H9 (cell line): ENCODE measurements at regions not wholly inside any gene's neighbourhood (a gene's known extent, or its start where the extent isn't known, plus 50 kb on each side); places are given as distances from the start of the nearest gene placed in this dataset.

ENCODE experiments used
- DNase-seq: peaks from one replicate; pipeline ENCODE4 v3.0.0-alpha.2; 2017
- H2AFZ ChIP-seq: one replicate; pipeline ENCODE4 v1.6.1; 2013; ENCODE audit warnings: mild to moderate bottlenecking, low read length, control low read depth, moderate library complexity
- H2AK5ac ChIP-seq: 2 replicates; pipeline ENCODE4 v1.6.1; 2013; ENCODE audit warnings: low read length, control low read depth, mixed read lengths; ENCODE audit not compliant: insufficient read length
- H2BK120ac ChIP-seq: one replicate; pipeline ENCODE4 v1.6.1; 2013; ENCODE audit warnings: low read depth, mild to moderate bottlenecking, low read length, control low read depth, inconsistent platforms; ENCODE audit not compliant: poor library complexity, severe bottlenecking
- H2BK12ac ChIP-seq: 2 replicates; pipeline ENCODE4 v1.6.1; 2013; ENCODE audit warnings: low read length, control low read depth, mixed read lengths, low read depth; ENCODE audit not compliant: insufficient read length
- H2BK15ac ChIP-seq: 2 replicates; pipeline ENCODE4 v1.6.1; 2013; ENCODE audit warnings: low read depth, low read length, control low read depth
- H2BK20ac ChIP-seq: one replicate; pipeline ENCODE4 v1.6.1; 2013; ENCODE audit warnings: low read depth, mild to moderate bottlenecking, low read length, control low read depth, inconsistent platforms; ENCODE audit not compliant: poor library complexity, severe bottlenecking
- H2BK5ac ChIP-seq: 2 replicates; pipeline ENCODE4 v1.6.1; 2013; ENCODE audit warnings: low read length, control low read depth, mixed read lengths; ENCODE audit not compliant: insufficient read length
- H3K14ac ChIP-seq: 2 replicates; pipeline ENCODE4 v1.6.1; 2013; ENCODE audit warnings: low read length, control low read depth; ENCODE audit not compliant: insufficient read depth
- H3K18ac ChIP-seq: 2 replicates; pipeline ENCODE4 v1.6.1; 2013; ENCODE audit warnings: low read depth, mild to moderate bottlenecking, mixed read lengths, low read length, control low read depth; ENCODE audit not compliant: insufficient read length
- H3K23ac ChIP-seq: 2 replicates; pipeline ENCODE4 v1.6.1; 2013; ENCODE audit warnings: low read length, control low read depth, mixed read lengths, low read depth; ENCODE audit not compliant: insufficient read length
- H3K23me2 ChIP-seq: 2 replicates; pipeline ENCODE4 v1.6.1; 2013; ENCODE audit warnings: low read depth, mild to moderate bottlenecking, mixed read lengths, low read length, control low read depth; ENCODE audit not compliant: insufficient read length, poor library complexity, severe bottlenecking
- H3K27ac ChIP-seq: 2 replicates; pipeline ENCODE4 v1.5.1; 2013; ENCODE audit warnings: low read length, control low read depth, mixed read lengths, low read depth; ENCODE audit not compliant: insufficient read length
- H3K27me3 ChIP-seq: 2 replicates; pipeline ENCODE4 v1.6.1; 2013; ENCODE audit warnings: low read length, control low read depth, inconsistent platforms; ENCODE audit not compliant: insufficient read depth
- H3K4ac ChIP-seq: 2 replicates; pipeline ENCODE4 v1.6.1; 2013; ENCODE audit warnings: low read depth, mild to moderate bottlenecking, control low read depth, inconsistent platforms, low read length, moderate library complexity
- H3K4me1 ChIP-seq: 2 replicates; pipeline ENCODE4 v1.6.1; 2013; ENCODE audit warnings: low read length, control low read depth, inconsistent platforms; ENCODE audit not compliant: insufficient read depth
- H3K4me2 ChIP-seq: 2 replicates; pipeline ENCODE4 v1.6.1; 2013; ENCODE audit warnings: low read length, control low read depth, mixed read lengths; ENCODE audit not compliant: insufficient read length, insufficient read depth
- H3K56ac ChIP-seq: 2 replicates; pipeline ENCODE4 v1.6.1; 2013; ENCODE audit warnings: low read depth, mild to moderate bottlenecking, mixed read lengths, low read length, control low read depth; ENCODE audit not compliant: insufficient read length
- H3K79me1 ChIP-seq: 2 replicates; pipeline ENCODE4 v1.6.1; 2013; ENCODE audit warnings: low read depth, mild to moderate bottlenecking, moderate library complexity, low read length, control low read depth, inconsistent platforms; ENCODE audit not compliant: insufficient read depth, poor library complexity, severe bottlenecking
- H3K79me2 ChIP-seq: 2 replicates; pipeline ENCODE4 v1.6.1; 2013; ENCODE audit warnings: low read length, control low read depth, inconsistent platforms; ENCODE audit not compliant: insufficient read depth
- H3K9ac ChIP-seq: 2 replicates; pipeline ENCODE4 v1.6.1; 2013; ENCODE audit warnings: low read length, control low read depth, mixed read lengths; ENCODE audit not compliant: insufficient read length; ENCODE audit errors: extremely low read depth
- H3K9me3 ChIP-seq: one replicate; pipeline ENCODE4 v1.6.1; 2013; ENCODE audit warnings: low read depth, low read length, inconsistent platforms; ENCODE audit not compliant: control insufficient read depth
- H3T11ph ChIP-seq: one replicate; pipeline ENCODE4 v1.6.1; 2013; ENCODE audit warnings: mild to moderate bottlenecking, low read length, control low read depth, inconsistent platforms
- H4K20me1 ChIP-seq: one replicate; pipeline ENCODE4 v1.6.1; 2013; ENCODE audit not compliant: control insufficient read depth, insufficient read length, insufficient read depth
- H4K5ac ChIP-seq: 2 replicates; pipeline ENCODE4 v1.6.1; 2013; ENCODE audit warnings: low read depth, mild to moderate bottlenecking, mixed read lengths, low read length, control low read depth; ENCODE audit not compliant: insufficient read length
- H4K8ac ChIP-seq: replicated peaks from 2 replicates; pipeline ENCODE4 v1.6.1; 2013; ENCODE audit warnings: low read length, control low read depth, mixed read lengths, low read depth; ENCODE audit not compliant: insufficient read length
- H4K91ac ChIP-seq: 2 replicates; pipeline ENCODE4 v1.6.1; 2013; ENCODE audit warnings: low read depth, mild to moderate bottlenecking, moderate library complexity, mixed read lengths, low read length, control low read depth; ENCODE audit not compliant: insufficient read length
- H3K27ac Mint-ChIP-seq, 3 experiments: 2 replicates in 2 of 3; 3 replicates in 1 of 3; pipeline ENCODE4 v1.8.0; 2020 to 2021; ENCODE audit warnings: mixed read lengths in 3 of 3, mild to moderate bottlenecking in 1 of 3, moderate library complexity in 1 of 3
- H3K27me3 Mint-ChIP-seq: 2 replicates; pipeline ENCODE4 v1.8.0; 2021; ENCODE audit warnings: low read depth, mild to moderate bottlenecking, moderate library complexity, mixed read lengths
- H3K36me3 Mint-ChIP-seq, 3 experiments: 2 replicates in 2 of 3; 3 replicates in 1 of 3; pipeline ENCODE4 v1.8.0; 2020 to 2021; ENCODE audit warnings: low read depth in 3 of 3, mixed read lengths in 3 of 3; ENCODE audit not compliant: insufficient read depth in 1 of 3
- H3K4me1 Mint-ChIP-seq, 2 experiments: 2 replicates each; pipeline ENCODE4 v1.8.0; 2020; ENCODE audit warnings: mixed read lengths in 2 of 2
- H3K4me3 Mint-ChIP-seq, 2 experiments: 2 replicates in 1 of 2; 3 replicates in 1 of 2; pipeline ENCODE4 v1.8.0; 2020 to 2021; ENCODE audit warnings: mild to moderate bottlenecking in 2 of 2, mixed read lengths in 2 of 2, moderate library complexity in 1 of 2
- H3K9me3 Mint-ChIP-seq, 2 experiments: 2 replicates in 1 of 2; 3 replicates in 1 of 2; pipeline ENCODE4 v1.8.0; 2020; ENCODE audit warnings: mild to moderate bottlenecking in 2 of 2, mixed read lengths in 2 of 2, moderate library complexity in 1 of 2
- CTCF ChIP-seq: fragments of 200-600 bp; sonication (generic); conservative IDR thresholded peaks from 3 replicates; pipeline ENCODE4 v1.8.0; 2021; ENCODE audit warnings: antibody characterized with exemption, mild to moderate bottlenecking
- WGBS: extraction: QIAGEN DNeasy Blood & Tissue Kit; methylation state at CpG from one replicate; pipeline ENCODE4 v1.1.7; 2013; ENCODE audit warnings: missing lambda C conversion rate, low lambda C conversion rate, mixed read lengths; ENCODE audit not compliant: insufficient read length; ENCODE audit errors: extremely low coverage; 5-methylcytosine and 5-hydroxymethylcytosine counted together

GRCh38 chr4:124941267-124941666 is 228.7 kb upstream of the ANKRD50 start:
- H2BK12ac ChIP-seq: no peak overlapping the region
- no CpG with 5 or more reads among the region's 3 CpGs for WGBS
- no peak overlapping the region for H2BK20ac ChIP-seq
- no peaks in the 10 kb centered on the region for H3K27me3 Mint-ChIP-seq
- no peak overlapping the region for H2AFZ ChIP-seq
- no peak overlapping the region for H3K4me2 ChIP-seq
- H4K5ac ChIP-seq: no peak overlapping the region
- H3K9me3 ChIP-seq: no peaks in the 10 kb centered on the region
- no peak overlapping the region for H3T11ph ChIP-seq
- no peak overlapping the region for H4K8ac ChIP-seq
- H3K18ac ChIP-seq: no peak overlapping the region
- no peak overlapping the region for H2AK5ac ChIP-seq
- no peaks in the 10 kb centered on the region for H4K20me1 ChIP-seq
- no peak for DNase-seq
- TF ChIP-seq CTCF: no peak
- no peak overlapping the region for H2BK5ac ChIP-seq
- no peak overlapping the region for H4K91ac ChIP-seq
- no peak overlapping the region for H3K27ac ChIP-seq
- no peaks in the 10 kb centered on the region for H3K79me2 ChIP-seq
- H3K4me1 ChIP-seq: peaks cover 5% of the 10 kb centered on the region; the same call in 1 of the 2 replicates
- no peak overlapping the region for H3K4ac ChIP-seq
- H3K36me3 Mint-ChIP-seq: no peaks in the 10 kb centered on the region
- no peak overlapping the region for H2BK120ac ChIP-seq
- no peak overlapping the region for H3K4me3 Mint-ChIP-seq
- no peak overlapping the region for H3K14ac ChIP-seq
- H2BK15ac ChIP-seq: no peak overlapping the region
- no peaks in the 10 kb centered on the region for H3K27me3 ChIP-seq
- no peaks in the 10 kb centered on the region for H3K9me3 Mint-ChIP-seq
- no peak overlapping the region for H3K56ac ChIP-seq
- H3K9ac ChIP-seq: no peak overlapping the region
- H3K79me1 ChIP-seq: no peaks in the 10 kb centered on the region
- no peaks in the 10 kb centered on the region for H3K23me2 ChIP-seq
- H3K4me1 Mint-ChIP-seq: peaks cover 11 to 14% of the 10 kb centered on the region in 2 experiments
- peak overlapping the region in 1 of 3 experiments; percentile 2; a peak in 1 of 7 replicates for H3K27ac Mint-ChIP-seq
- H3K23ac ChIP-seq: no peak overlapping the region
